Heart left ventricle (tissue), 16 donors: ENCODE measurements at regions not wholly inside any gene's neighbourhood (a gene's known extent, or its start where the extent isn't known, plus 50 kb on each side); places are given as distances from the start of the nearest gene placed in this dataset.

Experiments used
- ATAC-seq, 4 donors: fragments of 200-7000 bp; cut with Tn5 transposase; one replicate each; pipeline ENCODE4 v1.9.1; 2020 to 2022; ENCODE audit warnings: moderate library complexity in 4 of 4, mild to moderate bottlenecking in 3 of 4, moderate number of reproducible peaks in 1 of 4
- DNase-seq, 5 donors: peaks; one replicate each; pipeline ENCODE4 v3.0.0-alpha.2; 2020
- H3K27ac ChIP-seq, 12 donors: fragments of 200-600 bp; sonication (generic) in 4 of 12; one replicate each; pipeline versions ENCODE4 v1.5.0 to v1.8.0; 2016 to 2022; ENCODE audit warnings: mild to moderate bottlenecking in 2 of 12
- H3K27me3 ChIP-seq, 9 donors: fragments of 200-600 bp; sonication (generic) in 2 of 9; one replicate each; pipeline versions ENCODE4 v1.5.1 to v1.8.0; 2016 to 2022; ENCODE audit warnings: mild to moderate bottlenecking in 3 of 9
- H3K36me3 ChIP-seq, 9 donors: fragments of 200-600 bp; sonication (generic) in 2 of 9; one replicate each; pipeline versions ENCODE4 v1.5.0 to v1.8.0; 2018 to 2022; ENCODE audit warnings: mild to moderate bottlenecking in 2 of 9
- H3K4me1 ChIP-seq, 12 donors: fragments of 200-600 bp; sonication (generic) in 4 of 12; one replicate each; pipeline versions ENCODE4 v1.5.0 to v1.8.0; 2016 to 2022; ENCODE audit warnings: mild to moderate bottlenecking in 3 of 12
- H3K4me3 ChIP-seq, 12 donors: fragments of 200-600 bp; sonication (generic) in 4 of 12; one replicate each; pipeline versions ENCODE4 v1.5.0 to v1.8.0; 2017 to 2022; ENCODE audit warnings: mild to moderate bottlenecking in 9 of 12, moderate library complexity in 4 of 12
- H3K9me3 ChIP-seq, 12 donors: fragments of 200-600 bp; sonication (generic) in 4 of 12; one replicate each; pipeline versions ENCODE4 v1.5.0 to v1.8.0; 2016 to 2022; ENCODE audit warnings: mild to moderate bottlenecking in 1 of 12
- POLR2A ChIP-seq, 2 donors: fragments of 450-650 bp; IDR thresholded peaks; one replicate each; pipeline ENCODE4 v1.6.1; 2017; ENCODE audit warnings: antibody characterized with exemption in 2 of 2, mild to moderate bottlenecking in 2 of 2, moderate library complexity in 2 of 2
- WGBS, 4 donors: extraction: QIAGEN DNeasy Blood & Tissue Kit in 2 of 4; methylation state at CpG; one replicate each; pipeline versions ENCODE4 v1.1.5 to v1.1.7; 2013 to 2018; 5-methylcytosine and 5-hydroxymethylcytosine counted together
- intact Hi-C, 10 donors: fragments of 100-400 bp; cut with DNase I; formaldehyde crosslinking; loops; one replicate each; pipeline versions ENCODE4 v1.11.1 to v1.14.2; 2022
- TF ChIP-seq, protein P1 (sequence below), 12 donors: fragments of 200-600 bp; sonication (generic) in 4 of 12; IDR thresholded peaks; one replicate each; pipeline versions ENCODE4 v1.5.0 to v1.8.0; 2018 to 2022; ENCODE audit warnings: antibody characterized with exemption in 12 of 12, mild to moderate bottlenecking in 5 of 12
- donor health status: ischemic (EF 13 %, LVEDD 7.1; RV severe dilation, severe dysfunction).
- donor health status: healthy with polysubstance abuse.
- donor health status: DM: no; HTN: yes; CAD: no.
- donor health status: DM: no; HTN: no; CAD: no.
- donor health status: ischemic (EF 25% LVEDD 6.9; RV normal size, moderate dysfunction).
- donor health status: ischemic (EF 25% LVEDD 5.7; RV mildly dilated, moderate dysfunction).
- donor health status: healthy.
- donor health status: DM: yes; HTN: yes; CAD: no.
- donor health status: ischemic (EF 35%, LVEDD 5.7; RV mildly dilated, moderate dysfunction).
- donor health status: nonischemic (EF 11% LVEDD 7.7; RV severe dilation, severe dysfunction).
- donor health status: DM: yes; HTN: yes; CAD: no.
- donor health status: PGD.
- donor health status: ischemic (EF 29% LVEDD 5.4; RV normal size, mild dysfunction).
- donor health status: nonischemic (EF 23%, LVEDD 6.1; RV moderate dilation, normal function).

DNA sequence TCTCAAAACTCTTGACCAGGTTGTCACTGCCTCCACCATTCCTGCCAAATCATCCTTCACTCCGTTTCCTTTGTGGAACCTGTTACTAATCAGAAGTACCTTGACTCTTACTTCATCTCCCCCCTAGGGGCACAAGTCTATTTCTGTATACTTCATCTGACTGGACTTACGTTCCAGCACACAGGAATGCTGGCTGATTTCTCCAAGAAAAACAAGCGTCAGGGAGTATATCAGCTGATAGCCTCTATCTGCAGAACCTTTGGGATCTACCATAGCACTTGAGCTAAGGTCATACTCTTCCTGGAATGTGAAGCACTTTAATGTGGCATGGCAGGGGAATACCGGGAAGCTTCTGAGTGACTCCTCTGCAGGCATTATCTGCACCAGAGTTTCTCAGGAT, 178.1 kb upstream of the MOCS1 start:
- Histone ChIP-seq H3K27ac (no peak overlapping the region), H3K27me3 (peaks cover 0 to 4% (median 0%) of the 10 kb centered on the region in 9 donors), H3K9me3 (peaks cover 0 to 18% (median 4%) of the 10 kb centered on the region in 12 donors), H3K4me1 (no peaks in the 10 kb centered on the region), H3K4me3 (no peak overlapping the region), H3K36me3 (no peaks in the 10 kb centered on the region)
- intact Hi-C loops: no loop called here
- DNase-seq (no peak), ATAC-seq (no peak)
- TF ChIP-seq, protein P1, sequence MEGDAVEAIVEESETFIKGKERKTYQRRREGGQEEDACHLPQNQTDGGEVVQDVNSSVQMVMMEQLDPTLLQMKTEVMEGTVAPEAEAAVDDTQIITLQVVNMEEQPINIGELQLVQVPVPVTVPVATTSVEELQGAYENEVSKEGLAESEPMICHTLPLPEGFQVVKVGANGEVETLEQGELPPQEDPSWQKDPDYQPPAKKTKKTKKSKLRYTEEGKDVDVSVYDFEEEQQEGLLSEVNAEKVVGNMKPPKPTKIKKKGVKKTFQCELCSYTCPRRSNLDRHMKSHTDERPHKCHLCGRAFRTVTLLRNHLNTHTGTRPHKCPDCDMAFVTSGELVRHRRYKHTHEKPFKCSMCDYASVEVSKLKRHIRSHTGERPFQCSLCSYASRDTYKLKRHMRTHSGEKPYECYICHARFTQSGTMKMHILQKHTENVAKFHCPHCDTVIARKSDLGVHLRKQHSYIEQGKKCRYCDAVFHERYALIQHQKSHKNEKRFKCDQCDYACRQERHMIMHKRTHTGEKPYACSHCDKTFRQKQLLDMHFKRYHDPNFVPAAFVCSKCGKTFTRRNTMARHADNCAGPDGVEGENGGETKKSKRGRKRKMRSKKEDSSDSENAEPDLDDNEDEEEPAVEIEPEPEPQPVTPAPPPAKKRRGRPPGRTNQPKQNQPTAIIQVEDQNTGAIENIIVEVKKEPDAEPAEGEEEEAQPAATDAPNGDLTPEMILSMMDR (IDR thresholded peaks at IDR 0.05): peak in 1 of 12 donors; percentile 20
- TF ChIP-seq POLR2A (IDR thresholded peaks at IDR 0.05): no peak
- WGBS, 4 donors: 12 to 21% (median 16%) methylated on average over 4 of the region's 4 CpGs

GRCh38 chr6:40108736-40109135, 174.5 kb upstream of the MOCS1 start:
- intact Hi-C loops: no loop called here
- Histone ChIP-seq H3K36me3 (no peaks in the 10 kb centered on the region), H3K9me3 (peaks cover 0 to 20% (median 4%) of the 10 kb centered on the region in 12 donors), H3K4me3 (no peak overlapping the region), H3K27me3 (no peaks in the 10 kb centered on the region), H3K27ac (no peak overlapping the region), H3K4me1 (no peaks in the 10 kb centered on the region)
- ATAC-seq (no peak), DNase-seq (no peak)
- TF ChIP-seq, protein P1 (IDR thresholded peaks at IDR 0.05): no peak

GRCh38 chr6:40106840-40107239, 172.6 kb upstream of the MOCS1 start:
- intact Hi-C loops: no loop called here
- H3K4me3 ChIP-seq: no peak overlapping the region
- ATAC-seq: no peak
- H3K27ac ChIP-seq: no peak overlapping the region
- no peaks in the 10 kb centered on the region for H3K4me1 ChIP-seq
- no peaks in the 10 kb centered on the region for H3K27me3 ChIP-seq
- H3K36me3 ChIP-seq: no peaks in the 10 kb centered on the region
- peaks cover 0 to 26% (median 4%) of the 10 kb centered on the region in 12 donors for H3K9me3 ChIP-seq
- no peak for DNase-seq
- TF ChIP-seq POLR2A (IDR thresholded peaks at IDR 0.05): no peak
- TF ChIP-seq, protein P1 (IDR thresholded peaks at IDR 0.05): no peak
- WGBS, 4 donors: 65 to 71% (median 67%) methylated on average over 2 of the region's 2 CpGs

DNA sequence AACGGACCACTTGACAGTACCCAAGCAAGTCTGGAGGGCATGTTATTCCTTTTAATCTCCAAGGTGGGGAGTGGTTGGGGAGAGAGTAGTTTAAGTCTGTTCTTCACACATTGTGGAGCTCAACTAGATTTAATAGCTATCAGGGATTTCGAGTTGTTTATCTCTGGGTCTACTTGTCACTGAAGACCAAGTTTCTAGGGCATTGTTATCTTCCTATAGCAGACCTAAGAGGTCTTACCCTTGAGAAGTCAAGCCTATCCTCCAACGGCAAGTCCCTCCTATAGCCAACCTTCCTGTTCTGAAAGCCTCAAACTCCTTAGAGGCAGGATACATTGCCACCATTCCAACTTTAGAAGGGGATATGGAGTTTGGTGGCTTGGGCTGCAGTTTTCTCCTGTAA, 164.5 kb upstream of the MOCS1 start:
- 60 to 69% (median 66%) methylated on average over 2 to 3 of the region's 3 CpGs for WGBS, 4 donors
- no peak overlapping the region for H3K27ac ChIP-seq
- no peak overlapping the region for H3K4me3 ChIP-seq
- H3K9me3 ChIP-seq: peaks cover 0 to 6% (median 0%) of the 10 kb centered on the region in 12 donors
- TF ChIP-seq, protein P1 (IDR thresholded peaks at IDR 0.05): no peak
- TF ChIP-seq POLR2A (IDR thresholded peaks at IDR 0.05): no peak
- no peaks in the 10 kb centered on the region for H3K27me3 ChIP-seq
- H3K4me1 ChIP-seq: no peaks in the 10 kb centered on the region
- intact Hi-C loops: no loop called here
- H3K36me3 ChIP-seq: no peaks in the 10 kb centered on the region
- DNase-seq (no peak), ATAC-seq (no peak)
